ENCODE measurements at regions not wholly inside any gene's neighbourhood (a gene's known extent, or its start where the extent isn't known, plus 50 kb on each side); places are given as distances from the start of the nearest gene placed in this dataset.
A peak's percentile ranks its signal among the peaks of the same experiment; 100 is the strongest.

DNA sequence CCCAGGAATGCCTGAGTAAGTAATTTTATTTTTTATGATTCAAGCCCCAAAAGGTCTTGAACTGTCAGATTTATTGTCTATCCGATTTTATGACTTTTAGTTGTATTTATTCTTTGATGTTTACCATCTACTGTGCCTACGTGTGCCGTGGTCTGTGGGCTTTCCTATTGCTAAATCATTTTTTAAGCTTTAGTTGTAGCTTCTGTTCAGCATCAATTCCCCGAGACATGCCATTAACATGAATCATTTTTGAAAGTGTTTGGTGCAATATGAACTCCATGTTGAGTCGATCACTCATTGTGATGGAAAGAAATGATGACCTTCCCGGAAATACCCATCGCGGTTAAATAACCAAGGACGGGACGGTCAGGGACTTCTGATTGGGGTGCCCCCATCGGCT lies 268.7 kb upstream of the THRB start:
- TF ChIP-seq, protein P1, sequence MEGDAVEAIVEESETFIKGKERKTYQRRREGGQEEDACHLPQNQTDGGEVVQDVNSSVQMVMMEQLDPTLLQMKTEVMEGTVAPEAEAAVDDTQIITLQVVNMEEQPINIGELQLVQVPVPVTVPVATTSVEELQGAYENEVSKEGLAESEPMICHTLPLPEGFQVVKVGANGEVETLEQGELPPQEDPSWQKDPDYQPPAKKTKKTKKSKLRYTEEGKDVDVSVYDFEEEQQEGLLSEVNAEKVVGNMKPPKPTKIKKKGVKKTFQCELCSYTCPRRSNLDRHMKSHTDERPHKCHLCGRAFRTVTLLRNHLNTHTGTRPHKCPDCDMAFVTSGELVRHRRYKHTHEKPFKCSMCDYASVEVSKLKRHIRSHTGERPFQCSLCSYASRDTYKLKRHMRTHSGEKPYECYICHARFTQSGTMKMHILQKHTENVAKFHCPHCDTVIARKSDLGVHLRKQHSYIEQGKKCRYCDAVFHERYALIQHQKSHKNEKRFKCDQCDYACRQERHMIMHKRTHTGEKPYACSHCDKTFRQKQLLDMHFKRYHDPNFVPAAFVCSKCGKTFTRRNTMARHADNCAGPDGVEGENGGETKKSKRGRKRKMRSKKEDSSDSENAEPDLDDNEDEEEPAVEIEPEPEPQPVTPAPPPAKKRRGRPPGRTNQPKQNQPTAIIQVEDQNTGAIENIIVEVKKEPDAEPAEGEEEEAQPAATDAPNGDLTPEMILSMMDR (IDR thresholded peaks at IDR 0.05; ENCODE audit: insufficient read depth, low read length, missing control alignments), result no peak
- H3K4me3 ChIP-seq (ENCODE audit: low read depth, low read length), result no peak overlapping the region
- CTCF ChIA-PET, result no interaction called here
- no peak for DNase-seq (ENCODE audit: low read depth, low spot score)
- POLR2A ChIA-PET, result no interaction called here

DNA sequence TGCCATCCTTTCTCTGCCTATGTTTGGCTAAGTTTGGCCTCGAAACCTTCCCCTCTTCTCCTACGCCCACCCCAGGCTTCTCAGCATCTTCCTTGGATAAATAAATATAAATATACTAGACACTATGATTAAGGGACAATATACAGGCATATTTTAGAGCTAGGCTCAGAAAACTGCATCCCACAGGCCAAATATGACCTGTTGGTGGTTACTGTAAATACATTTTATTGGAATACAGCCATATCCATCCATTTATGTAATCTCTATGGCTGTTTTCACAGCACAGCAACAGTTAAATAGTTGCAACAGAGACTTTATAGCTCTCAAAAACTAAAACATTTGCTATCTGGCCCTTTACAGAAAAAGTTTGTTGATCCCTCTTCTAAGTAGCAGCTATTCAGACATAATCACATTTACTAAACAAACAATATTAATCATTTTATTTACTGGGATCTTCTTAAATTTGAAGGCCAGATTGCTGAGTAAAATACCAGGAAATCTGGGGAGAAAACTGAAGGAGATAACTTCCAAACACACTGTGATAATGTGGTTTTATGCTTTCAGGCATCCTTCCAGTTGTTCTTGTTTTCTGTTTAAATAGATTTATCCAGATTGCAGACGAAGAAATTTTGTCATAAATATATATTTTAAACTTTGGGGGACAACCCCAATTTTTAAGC lies 269.7 kb upstream of the THRB start:
- POLR2A ChIA-PET, result no interaction called here
- no peak for DNase-seq (ENCODE audit: low read depth, low spot score)
- CTCF ChIA-PET, result no interaction called here
- TF ChIP-seq, protein P1 (IDR thresholded peaks at IDR 0.05; ENCODE audit: insufficient read depth, low read length, missing control alignments), result no peak
- H3K4me3 ChIP-seq (ENCODE audit: low read depth, low read length), result no peak overlapping the region

DNA sequence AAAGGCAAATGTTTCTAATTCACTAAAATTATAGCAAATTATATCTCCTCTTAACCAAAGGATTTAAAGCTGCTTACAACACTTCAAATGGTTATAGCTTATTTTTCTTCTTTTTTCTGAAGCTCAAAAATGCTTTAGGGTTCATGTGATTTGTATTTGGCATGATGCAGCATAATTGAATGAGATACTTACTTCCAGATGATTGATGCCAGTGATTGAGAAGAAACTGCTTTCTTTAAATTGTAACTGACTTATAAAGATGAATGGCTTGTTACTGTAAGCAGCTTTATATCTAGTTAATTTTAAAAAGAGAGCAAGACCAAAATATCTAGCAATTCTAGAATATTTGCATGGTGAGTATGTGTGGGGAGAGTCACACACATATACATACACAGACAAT lies 270.7 kb upstream of the THRB start:
- ChIA-PET CTCF (interaction anchor here (0.8 kb wide), 1 partner anchor 828 kb away, joined by 3 read pairs; no protein-coding TSS in a partner anchor), POLR2A (no interaction called here)
- TF ChIP-seq, protein P1 (IDR thresholded peaks at IDR 0.05; ENCODE audit: insufficient read depth, low read length, missing control alignments), result no peak
- H3K4me3 ChIP-seq (ENCODE audit: low read depth, low read length), result no peak overlapping the region
- no peak for DNase-seq (ENCODE audit: low read depth, low spot score)

DNA sequence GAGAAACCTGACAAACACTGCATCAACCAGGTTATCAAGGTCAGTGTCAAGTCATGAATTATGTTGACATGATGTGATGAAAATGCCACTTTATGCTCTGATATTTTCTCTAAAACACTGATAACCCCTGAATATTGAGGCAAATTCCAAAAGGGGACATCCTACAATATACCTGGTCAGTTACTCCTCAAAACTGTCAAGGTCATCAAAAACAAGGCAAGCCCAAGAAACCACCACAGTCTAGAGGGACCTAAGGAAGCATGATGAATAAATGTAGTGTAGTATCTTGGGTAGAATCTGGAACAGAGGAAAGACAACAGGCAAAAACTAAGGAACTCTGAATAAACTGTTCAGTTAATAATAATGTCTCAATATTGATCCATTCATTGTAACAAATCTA lies 275.3 kb upstream of the THRB start:
- ChIA-PET CTCF (no interaction called here), POLR2A (no interaction called here)
- TF ChIP-seq, protein P1 (IDR thresholded peaks at IDR 0.05; ENCODE audit: insufficient read depth, low read length, missing control alignments), result no peak
- DNase-seq (ENCODE audit: low read depth, low spot score), result no peak
- no peak overlapping the region for H3K4me3 ChIP-seq (ENCODE audit: low read depth, low read length)

DNA sequence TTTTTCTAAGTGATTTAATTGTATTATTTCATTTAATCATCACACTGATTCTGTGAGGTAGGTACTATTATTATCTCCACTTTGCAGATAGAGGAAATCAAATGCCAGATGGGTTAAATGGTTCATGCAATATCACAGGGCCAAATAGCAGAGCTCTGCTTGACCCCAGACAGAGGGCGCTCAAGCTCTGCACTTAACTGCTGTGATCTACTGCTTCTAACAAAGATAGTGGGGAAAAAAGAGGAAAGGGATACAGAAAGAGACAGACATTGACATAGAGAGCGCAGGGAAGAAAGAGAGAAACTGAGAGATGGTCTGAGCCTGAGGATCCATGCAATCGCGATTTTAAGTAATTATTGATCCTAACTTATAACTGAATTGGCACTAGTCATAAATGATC lies 279.1 kb upstream of the THRB start:
- DNase-seq (ENCODE audit: low read depth, low spot score), result peak; percentile 5
- ChIA-PET POLR2A (no interaction called here), CTCF (interaction anchor here (0.6 to 6.5 kb wide), 6 partner anchors 11 to 1083 kb away, joined by 3 to 66 read pairs (median 4); no protein-coding TSS in a partner anchor)
- TF ChIP-seq, protein P1 (IDR thresholded peaks at IDR 0.05; ENCODE audit: insufficient read depth, low read length, missing control alignments), result peak; percentile 71
- no peak overlapping the region for H3K4me3 ChIP-seq (ENCODE audit: low read depth, low read length)

DNA sequence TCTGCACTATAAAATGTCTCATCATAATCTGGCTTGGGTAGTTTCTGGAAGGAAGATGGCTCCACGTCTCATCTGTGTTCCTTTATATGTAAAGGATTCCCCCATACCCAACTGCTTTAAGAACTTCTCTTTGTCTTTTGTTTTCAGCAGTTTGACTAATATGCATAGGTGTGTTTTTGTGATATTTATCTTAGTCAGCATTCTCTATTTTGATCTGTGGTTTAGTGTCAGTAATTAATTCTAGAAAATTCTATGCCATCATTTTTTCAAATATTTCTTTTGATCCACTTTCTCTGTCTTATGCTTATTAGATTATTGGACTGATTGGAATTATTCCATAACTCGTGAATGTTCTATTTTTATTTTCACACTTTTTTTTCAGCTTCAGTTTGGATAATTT lies 286.3 kb upstream of the THRB start:
- ChIA-PET CTCF (no interaction called here), POLR2A (no interaction called here)
- no peak for DNase-seq (ENCODE audit: low read depth, low spot score)
- TF ChIP-seq, protein P1 (IDR thresholded peaks at IDR 0.05; ENCODE audit: insufficient read depth, low read length, missing control alignments), result no peak
- H3K4me3 ChIP-seq (ENCODE audit: low read depth, low read length), result no peak overlapping the region

Measured in AG04449 (cell line).